PC-9 (cell line): ENCODE measurements at regions not wholly inside any gene's neighbourhood (a gene's known extent, or its start where the extent isn't known, plus 50 kb on each side); places are given as distances from the start of the nearest gene placed in this dataset.

Experiments used
- EZH2 ChIP-seq: fragments of 200-600 bp; sonication (generic); IDR thresholded peaks from 2 replicates; pipeline ENCODE4 v1.8.0; 2017; ENCODE audit warnings: antibody characterized with exemption, low read depth
- TF ChIP-seq, protein P1 (sequence below): fragments of 200-600 bp; sonication (generic); conservative IDR thresholded peaks from 2 replicates; pipeline ENCODE4 v1.6.1; 2017; ENCODE audit warnings: mixed run types, antibody characterized with exemption, mild to moderate bottlenecking, moderate library complexity

DNA sequence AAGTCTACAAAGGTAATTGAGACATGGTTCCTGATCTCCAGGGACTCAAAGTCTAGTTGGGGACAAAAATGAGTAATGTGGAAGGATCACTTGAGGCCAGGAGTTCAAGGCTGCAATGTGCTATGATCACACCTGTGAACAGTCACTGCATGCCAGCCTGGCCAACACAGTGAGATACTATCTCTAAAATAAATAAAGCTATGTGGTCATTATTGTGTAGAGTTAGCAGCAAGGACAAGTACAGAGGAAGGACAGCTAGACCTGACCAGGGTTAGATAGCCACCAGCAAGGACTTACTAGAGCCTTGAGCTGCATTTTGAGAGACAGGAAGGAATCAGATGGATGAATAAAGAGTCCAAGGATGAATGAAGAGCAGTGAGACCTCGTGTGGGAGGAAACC is 166.5 kb downstream of the MINAR1 start:
- TF ChIP-seq, protein P1, sequence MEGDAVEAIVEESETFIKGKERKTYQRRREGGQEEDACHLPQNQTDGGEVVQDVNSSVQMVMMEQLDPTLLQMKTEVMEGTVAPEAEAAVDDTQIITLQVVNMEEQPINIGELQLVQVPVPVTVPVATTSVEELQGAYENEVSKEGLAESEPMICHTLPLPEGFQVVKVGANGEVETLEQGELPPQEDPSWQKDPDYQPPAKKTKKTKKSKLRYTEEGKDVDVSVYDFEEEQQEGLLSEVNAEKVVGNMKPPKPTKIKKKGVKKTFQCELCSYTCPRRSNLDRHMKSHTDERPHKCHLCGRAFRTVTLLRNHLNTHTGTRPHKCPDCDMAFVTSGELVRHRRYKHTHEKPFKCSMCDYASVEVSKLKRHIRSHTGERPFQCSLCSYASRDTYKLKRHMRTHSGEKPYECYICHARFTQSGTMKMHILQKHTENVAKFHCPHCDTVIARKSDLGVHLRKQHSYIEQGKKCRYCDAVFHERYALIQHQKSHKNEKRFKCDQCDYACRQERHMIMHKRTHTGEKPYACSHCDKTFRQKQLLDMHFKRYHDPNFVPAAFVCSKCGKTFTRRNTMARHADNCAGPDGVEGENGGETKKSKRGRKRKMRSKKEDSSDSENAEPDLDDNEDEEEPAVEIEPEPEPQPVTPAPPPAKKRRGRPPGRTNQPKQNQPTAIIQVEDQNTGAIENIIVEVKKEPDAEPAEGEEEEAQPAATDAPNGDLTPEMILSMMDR, result no peak
- TF ChIP-seq EZH2, result no peak
